NB4 (cell line): ENCODE measurements at regions not wholly inside any gene's neighbourhood (a gene's known extent, or its start where the extent isn't known, plus 50 kb on each side); places are given as distances from the start of the nearest gene placed in this dataset.

Experiments
- MYC ChIP-seq: IDR thresholded peaks from 2 replicates; pipeline ENCODE4 v1.6.1; 2011; ENCODE audit warnings: low read depth, low read length
- POLR2A ChIP-seq: IDR thresholded peaks from 2 replicates; pipeline ENCODE4 v1.6.1; 2011; ENCODE audit warnings: mild to moderate bottlenecking; ENCODE audit not compliant: insufficient read length; ENCODE audit errors: extremely low read depth
- TF ChIP-seq, protein P1 (sequence below): IDR thresholded peaks from one replicate; pipeline ENCODE4 v1.5.1; 2012; ENCODE audit warnings: low read depth, low read length

DNA sequence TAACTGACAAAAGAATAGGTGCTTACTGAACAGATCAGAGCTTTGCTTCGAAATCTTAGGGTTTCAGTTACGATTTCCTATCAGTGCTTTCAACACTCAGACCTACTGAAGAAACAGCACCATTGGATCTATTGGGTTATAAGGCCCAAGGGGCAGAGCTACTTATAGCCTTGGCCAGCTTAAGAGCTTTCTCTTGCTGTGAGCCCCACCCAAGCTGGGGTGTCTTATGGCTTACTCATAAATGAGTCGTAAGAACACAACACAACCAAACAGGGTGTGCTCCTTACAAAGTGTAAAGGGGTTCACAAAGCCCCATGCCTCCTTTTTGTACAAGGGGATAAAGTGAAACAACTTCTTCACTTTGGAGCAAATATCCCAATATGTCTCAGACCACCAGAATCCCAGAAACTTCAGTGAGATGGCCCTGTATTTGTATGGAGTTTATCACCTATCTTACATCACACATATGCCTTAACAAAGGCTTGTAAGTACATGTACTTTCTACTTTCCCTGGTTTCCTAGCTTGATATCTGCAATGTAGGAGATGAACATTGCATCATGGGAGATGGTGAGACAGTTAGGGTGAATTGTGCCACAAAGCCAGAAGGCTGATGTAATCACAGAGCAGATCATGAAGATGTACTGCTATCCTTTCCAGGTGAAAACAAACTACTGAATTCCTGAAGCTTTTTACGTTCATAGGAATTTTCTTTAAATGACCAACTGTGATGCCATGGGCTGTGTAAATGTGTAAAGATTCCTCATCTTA, 115.5 kb upstream of the GLI2 start:
- TF ChIP-seq, protein P1, sequence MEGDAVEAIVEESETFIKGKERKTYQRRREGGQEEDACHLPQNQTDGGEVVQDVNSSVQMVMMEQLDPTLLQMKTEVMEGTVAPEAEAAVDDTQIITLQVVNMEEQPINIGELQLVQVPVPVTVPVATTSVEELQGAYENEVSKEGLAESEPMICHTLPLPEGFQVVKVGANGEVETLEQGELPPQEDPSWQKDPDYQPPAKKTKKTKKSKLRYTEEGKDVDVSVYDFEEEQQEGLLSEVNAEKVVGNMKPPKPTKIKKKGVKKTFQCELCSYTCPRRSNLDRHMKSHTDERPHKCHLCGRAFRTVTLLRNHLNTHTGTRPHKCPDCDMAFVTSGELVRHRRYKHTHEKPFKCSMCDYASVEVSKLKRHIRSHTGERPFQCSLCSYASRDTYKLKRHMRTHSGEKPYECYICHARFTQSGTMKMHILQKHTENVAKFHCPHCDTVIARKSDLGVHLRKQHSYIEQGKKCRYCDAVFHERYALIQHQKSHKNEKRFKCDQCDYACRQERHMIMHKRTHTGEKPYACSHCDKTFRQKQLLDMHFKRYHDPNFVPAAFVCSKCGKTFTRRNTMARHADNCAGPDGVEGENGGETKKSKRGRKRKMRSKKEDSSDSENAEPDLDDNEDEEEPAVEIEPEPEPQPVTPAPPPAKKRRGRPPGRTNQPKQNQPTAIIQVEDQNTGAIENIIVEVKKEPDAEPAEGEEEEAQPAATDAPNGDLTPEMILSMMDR, result no peak
- no peak for TF ChIP-seq POLR2A
- TF ChIP-seq MYC, result no peak
